Heart left ventricle (tissue), 16 donors: ENCODE measurements at regions not wholly inside any gene's neighbourhood (a gene's known extent, or its start where the extent isn't known, plus 50 kb on each side); places are given as distances from the start of the nearest gene placed in this dataset.

Source experiments
- ATAC-seq, 4 donors: fragments of 200-7000 bp; cut with Tn5 transposase; one replicate each; pipeline ENCODE4 v1.9.1; 2020 to 2022; ENCODE audit warnings: moderate library complexity in 4 of 4, mild to moderate bottlenecking in 3 of 4, moderate number of reproducible peaks in 1 of 4
- DNase-seq, 5 donors: peaks; one replicate each; pipeline ENCODE4 v3.0.0-alpha.2; 2020
- H3K27ac ChIP-seq, 12 donors: fragments of 200-600 bp; sonication (generic) in 4 of 12; one replicate each; pipeline versions ENCODE4 v1.5.0 to v1.8.0; 2016 to 2022; ENCODE audit warnings: mild to moderate bottlenecking in 2 of 12
- H3K27me3 ChIP-seq, 9 donors: fragments of 200-600 bp; sonication (generic) in 2 of 9; one replicate each; pipeline versions ENCODE4 v1.5.1 to v1.8.0; 2016 to 2022; ENCODE audit warnings: mild to moderate bottlenecking in 3 of 9
- H3K36me3 ChIP-seq, 9 donors: fragments of 200-600 bp; sonication (generic) in 2 of 9; one replicate each; pipeline versions ENCODE4 v1.5.0 to v1.8.0; 2018 to 2022; ENCODE audit warnings: mild to moderate bottlenecking in 2 of 9
- H3K4me1 ChIP-seq, 12 donors: fragments of 200-600 bp; sonication (generic) in 4 of 12; one replicate each; pipeline versions ENCODE4 v1.5.0 to v1.8.0; 2016 to 2022; ENCODE audit warnings: mild to moderate bottlenecking in 3 of 12
- H3K4me3 ChIP-seq, 12 donors: fragments of 200-600 bp; sonication (generic) in 4 of 12; one replicate each; pipeline versions ENCODE4 v1.5.0 to v1.8.0; 2017 to 2022; ENCODE audit warnings: mild to moderate bottlenecking in 9 of 12, moderate library complexity in 4 of 12
- H3K9me3 ChIP-seq, 12 donors: fragments of 200-600 bp; sonication (generic) in 4 of 12; one replicate each; pipeline versions ENCODE4 v1.5.0 to v1.8.0; 2016 to 2022; ENCODE audit warnings: mild to moderate bottlenecking in 1 of 12
- POLR2A ChIP-seq, 2 donors: fragments of 450-650 bp; IDR thresholded peaks; one replicate each; pipeline ENCODE4 v1.6.1; 2017; ENCODE audit warnings: antibody characterized with exemption in 2 of 2, mild to moderate bottlenecking in 2 of 2, moderate library complexity in 2 of 2
- WGBS, 4 donors: extraction: QIAGEN DNeasy Blood & Tissue Kit in 2 of 4; methylation state at CpG; one replicate each; pipeline versions ENCODE4 v1.1.5 to v1.1.7; 2013 to 2018; 5-methylcytosine and 5-hydroxymethylcytosine counted together
- intact Hi-C, 10 donors: fragments of 100-400 bp; cut with DNase I; formaldehyde crosslinking; loops; one replicate each; pipeline versions ENCODE4 v1.11.1 to v1.14.2; 2022
- TF ChIP-seq, protein P1 (sequence below), 12 donors: fragments of 200-600 bp; sonication (generic) in 4 of 12; IDR thresholded peaks; one replicate each; pipeline versions ENCODE4 v1.5.0 to v1.8.0; 2018 to 2022; ENCODE audit warnings: antibody characterized with exemption in 12 of 12, mild to moderate bottlenecking in 5 of 12
- donor health status: ischemic (EF 13 %, LVEDD 7.1; RV severe dilation, severe dysfunction).
- donor health status: healthy with polysubstance abuse.
- donor health status: DM: no; HTN: yes; CAD: no.
- donor health status: DM: no; HTN: no; CAD: no.
- donor health status: ischemic (EF 25% LVEDD 6.9; RV normal size, moderate dysfunction).
- donor health status: ischemic (EF 25% LVEDD 5.7; RV mildly dilated, moderate dysfunction).
- donor health status: healthy.
- donor health status: DM: yes; HTN: yes; CAD: no.
- donor health status: ischemic (EF 35%, LVEDD 5.7; RV mildly dilated, moderate dysfunction).
- donor health status: nonischemic (EF 11% LVEDD 7.7; RV severe dilation, severe dysfunction).
- donor health status: DM: yes; HTN: yes; CAD: no.
- donor health status: PGD.
- donor health status: ischemic (EF 29% LVEDD 5.4; RV normal size, mild dysfunction).
- donor health status: nonischemic (EF 23%, LVEDD 6.1; RV moderate dilation, normal function).

DNA sequence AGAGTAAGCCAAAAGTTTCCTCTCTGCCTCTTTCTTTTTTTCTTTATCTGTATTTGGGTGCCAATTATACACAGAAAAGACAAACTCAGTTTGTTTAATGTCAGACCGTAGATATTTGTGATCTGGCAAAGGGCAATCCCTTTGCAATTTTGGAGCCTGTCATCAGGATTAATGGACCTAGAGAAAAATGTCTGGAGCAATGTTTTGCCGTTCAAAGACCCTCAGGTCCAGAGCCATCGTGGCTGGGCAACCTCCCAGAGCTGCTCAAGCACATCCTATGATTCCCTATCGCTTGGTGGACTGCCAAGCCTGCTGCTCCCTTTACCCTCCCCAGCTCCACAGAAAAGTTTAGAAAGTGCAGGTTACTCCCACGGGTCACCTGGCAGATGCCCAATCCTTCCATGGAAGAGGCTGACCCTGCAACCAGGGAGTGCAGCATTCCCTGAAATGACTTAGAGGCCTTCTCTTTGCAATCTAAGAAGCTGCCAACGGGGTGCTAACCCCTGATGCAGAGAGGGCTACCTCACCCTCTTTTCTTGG lies 112.5 kb upstream of the NGF start:
- TF ChIP-seq, protein P1, sequence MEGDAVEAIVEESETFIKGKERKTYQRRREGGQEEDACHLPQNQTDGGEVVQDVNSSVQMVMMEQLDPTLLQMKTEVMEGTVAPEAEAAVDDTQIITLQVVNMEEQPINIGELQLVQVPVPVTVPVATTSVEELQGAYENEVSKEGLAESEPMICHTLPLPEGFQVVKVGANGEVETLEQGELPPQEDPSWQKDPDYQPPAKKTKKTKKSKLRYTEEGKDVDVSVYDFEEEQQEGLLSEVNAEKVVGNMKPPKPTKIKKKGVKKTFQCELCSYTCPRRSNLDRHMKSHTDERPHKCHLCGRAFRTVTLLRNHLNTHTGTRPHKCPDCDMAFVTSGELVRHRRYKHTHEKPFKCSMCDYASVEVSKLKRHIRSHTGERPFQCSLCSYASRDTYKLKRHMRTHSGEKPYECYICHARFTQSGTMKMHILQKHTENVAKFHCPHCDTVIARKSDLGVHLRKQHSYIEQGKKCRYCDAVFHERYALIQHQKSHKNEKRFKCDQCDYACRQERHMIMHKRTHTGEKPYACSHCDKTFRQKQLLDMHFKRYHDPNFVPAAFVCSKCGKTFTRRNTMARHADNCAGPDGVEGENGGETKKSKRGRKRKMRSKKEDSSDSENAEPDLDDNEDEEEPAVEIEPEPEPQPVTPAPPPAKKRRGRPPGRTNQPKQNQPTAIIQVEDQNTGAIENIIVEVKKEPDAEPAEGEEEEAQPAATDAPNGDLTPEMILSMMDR (IDR thresholded peaks at IDR 0.05) = no peak
- TF ChIP-seq POLR2A (IDR thresholded peaks at IDR 0.05) = no peak
- intact Hi-C loops = loop anchor here in 1 of 10 donors (10.0 kb wide), 1 partner anchor 176 kb away; no protein-coding TSS in a partner anchor
- H3K4me1 ChIP-seq = peaks cover 0 to 19% (median 4%) of the 10 kb centered on the region in 12 donors
- ATAC-seq (peak in 1 of 4 donors; percentile 9), DNase-seq (no peak)
- no peaks in the 10 kb centered on the region for H3K9me3 ChIP-seq
- no peak overlapping the region for H3K4me3 ChIP-seq
- no peaks in the 10 kb centered on the region for H3K27me3 ChIP-seq
- WGBS, 4 donors = 47 to 60% (median 56%) methylated on average over 6 of the region's 6 CpGs
- H3K27ac ChIP-seq = no peak overlapping the region
- H3K36me3 ChIP-seq = no peaks in the 10 kb centered on the region

DNA sequence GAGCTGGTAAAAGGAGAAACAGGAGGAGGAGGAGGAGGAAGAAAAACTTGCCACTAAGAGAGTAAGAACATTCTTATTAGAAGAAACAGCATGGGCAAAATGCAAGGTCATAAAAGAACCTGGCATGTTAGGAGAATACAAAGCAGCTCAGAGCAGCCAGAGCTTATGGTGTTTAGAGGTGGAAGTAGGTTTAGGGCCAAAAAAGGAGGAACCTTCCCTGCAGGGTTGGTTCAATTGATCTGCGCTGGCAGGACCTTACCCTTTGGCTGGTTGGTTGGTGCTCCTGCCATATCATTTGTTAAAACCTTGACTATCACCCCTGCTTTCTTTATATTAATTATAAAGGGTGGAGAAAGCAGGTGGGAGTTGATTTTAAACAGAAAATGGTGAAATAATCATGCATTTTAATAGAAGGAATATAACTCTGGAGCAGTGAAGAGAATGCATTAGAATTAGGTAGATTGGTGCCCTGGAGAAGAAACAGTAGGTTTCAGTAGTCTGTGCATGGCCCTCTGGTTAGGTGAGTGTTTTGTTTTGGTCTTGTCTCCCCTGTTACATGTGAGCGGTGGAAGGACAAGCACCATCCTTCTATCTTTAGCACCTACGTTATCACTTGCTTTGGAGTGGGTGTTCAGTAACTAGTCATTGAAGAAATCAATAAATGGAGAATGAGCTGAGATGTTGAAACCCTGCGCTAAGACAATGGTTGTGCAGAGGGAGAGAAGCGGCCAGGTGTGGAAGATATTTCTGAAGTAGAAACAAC lies 110.4 kb upstream of the NGF start:
- DNase-seq = no peak
- ATAC-seq = peak in 2 of 4 donors; percentile 50 to 51
- Histone ChIP-seq H3K4me3 (no peak overlapping the region), H3K36me3 (no peaks in the 10 kb centered on the region), H3K4me1 (peaks cover 0 to 12% (median 0%) of the 10 kb centered on the region in 12 donors), H3K27ac (no peak overlapping the region), H3K9me3 (peaks cover 0 to 8% (median 0%) of the 10 kb centered on the region in 12 donors), H3K27me3 (no peaks in the 10 kb centered on the region)
- intact Hi-C loops = no loop called here
- 71 to 79% (median 75%) methylated on average over 5 of the region's 5 CpGs for WGBS, 4 donors
- TF ChIP-seq POLR2A (IDR thresholded peaks at IDR 0.05) = no peak
- TF ChIP-seq, protein P1 (IDR thresholded peaks at IDR 0.05) = no peak

DNA sequence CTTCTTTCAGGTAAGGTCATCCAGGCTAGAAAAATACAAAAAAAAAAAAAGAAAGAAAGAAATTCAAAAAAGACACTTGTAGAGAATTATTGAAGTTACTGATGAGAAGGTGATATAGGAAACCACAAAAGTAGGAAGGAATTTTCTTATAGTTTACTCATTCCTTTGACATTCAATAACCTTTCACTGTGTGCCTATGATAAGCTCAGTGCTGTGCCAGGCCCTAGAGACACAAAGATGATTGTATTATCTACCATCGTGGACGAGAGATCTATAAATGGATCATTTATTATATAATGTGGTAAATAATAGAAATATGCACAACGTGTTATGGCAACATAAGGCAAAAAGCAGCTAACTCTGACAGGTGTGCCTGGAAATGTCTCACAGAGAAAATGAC lies 109.6 kb upstream of the NGF start:
- Histone ChIP-seq H3K36me3 (no peaks in the 10 kb centered on the region), H3K27ac (no peak overlapping the region), H3K4me3 (no peak overlapping the region), H3K27me3 (no peaks in the 10 kb centered on the region), H3K9me3 (peaks cover 0 to 8% (median 0%) of the 10 kb centered on the region in 12 donors), H3K4me1 (peaks cover 0 to 12% (median 0%) of the 10 kb centered on the region in 12 donors)
- DNase-seq (no peak), ATAC-seq (no peak)
- no peak for TF ChIP-seq POLR2A (IDR thresholded peaks at IDR 0.05)
- TF ChIP-seq, protein P1 (IDR thresholded peaks at IDR 0.05) = no peak
- intact Hi-C loops = no loop called here
- WGBS, 4 donors = 12 to 39% (median 32%) methylated on average over 3 of the region's 3 CpGs

DNA sequence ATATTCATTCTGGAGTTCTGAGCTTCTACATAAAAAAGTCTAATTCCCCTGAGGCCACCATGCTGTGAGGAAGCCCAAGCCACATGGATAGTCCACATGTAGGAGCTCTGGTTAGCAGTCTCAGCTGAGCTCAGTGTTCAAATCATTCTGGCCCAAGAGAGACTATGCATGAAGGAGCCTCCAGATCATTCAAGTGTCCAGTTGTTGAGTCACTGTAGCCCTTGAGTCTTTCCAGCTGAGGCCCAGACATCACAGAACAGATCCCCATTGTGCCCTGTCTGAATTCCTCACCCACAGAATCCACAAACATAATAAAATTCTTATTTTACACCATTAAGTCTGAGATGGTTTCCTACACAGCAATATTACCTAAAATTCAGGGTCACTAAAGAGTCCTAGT lies 107.0 kb upstream of the NGF start:
- intact Hi-C loops = no loop called here
- peak in 2 of 4 donors; percentile 36 to 74 for ATAC-seq

More for the DNA sequence above, 107.0 kb upstream of the NGF start:
- no peaks in the 10 kb centered on the region for H3K27me3 ChIP-seq
- H3K9me3 ChIP-seq = peaks cover 0 to 8% (median 0%) of the 10 kb centered on the region in 12 donors
- TF ChIP-seq, protein P1 (IDR thresholded peaks at IDR 0.05) = no peak
- no peak for TF ChIP-seq POLR2A (IDR thresholded peaks at IDR 0.05)
- no peak overlapping the region for H3K4me3 ChIP-seq
- no peak for DNase-seq
- H3K27ac ChIP-seq = no peak overlapping the region
- H3K4me1 ChIP-seq = peaks cover 0 to 12% (median 0%) of the 10 kb centered on the region in 12 donors
- H3K36me3 ChIP-seq = no peaks in the 10 kb centered on the region
